ENCODE measurements at regions not wholly inside any gene's neighbourhood (a gene's known extent, or its start where the extent isn't known, plus 50 kb on each side); places are given as distances from the start of the nearest gene placed in this dataset.

DNA sequence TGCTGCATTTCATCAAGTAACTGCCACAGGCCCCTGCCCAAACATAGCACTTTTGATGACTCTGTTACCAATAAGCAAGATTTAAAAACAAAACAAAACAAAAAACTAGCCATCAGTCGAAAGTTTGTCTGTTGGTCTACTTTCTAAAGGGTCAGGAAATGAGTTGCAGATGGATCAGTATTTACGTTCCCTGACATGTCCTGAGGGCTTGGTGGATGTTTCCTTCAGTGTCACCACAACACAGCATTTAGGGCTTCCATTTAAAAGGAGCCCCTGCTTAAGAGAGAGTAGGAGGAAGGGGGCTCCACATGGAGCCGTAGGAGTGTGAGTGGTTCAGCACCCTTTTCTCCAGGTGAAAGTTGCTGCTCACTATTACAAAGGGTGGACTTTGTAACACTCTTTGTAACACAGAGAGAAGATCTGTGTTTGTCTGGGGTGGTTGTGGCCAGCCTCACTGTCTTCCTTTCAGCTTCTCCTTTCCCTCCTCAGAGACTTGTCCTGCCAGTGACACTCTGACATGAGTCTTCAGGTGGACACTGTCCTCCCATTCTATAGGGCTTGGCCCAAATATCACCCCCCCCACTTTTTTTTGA is 167.5 kb upstream of the PDE5A start:
- Histone ChIP-seq H3K4me3 (replicated peaks in 1 of 3; ENCODE audit: insufficient read depth in 1 of 3, low read depth in 2 of 3, low read length in 3 of 3) (no peak overlapping the region), H3K9me3 (ENCODE audit: low read length) (no peaks in the 10 kb centered on the region), H3K27me3 (ENCODE audit: control insufficient read depth in 1 of 2, insufficient read depth in 2 of 2, low read length in 2 of 2) (no peaks in the 10 kb centered on the region), H3K9ac (ENCODE audit: insufficient read depth, low read depth, low read length) (no peak overlapping the region), H2AFZ (ENCODE audit: low read length) (no peak overlapping the region), H3K27ac (ENCODE audit: extremely low read length, insufficient read depth, low read length) (no peak overlapping the region), H3K4me1 (ENCODE audit: insufficient read depth, low read length) (no peaks in the 10 kb centered on the region), H3K4me2 (ENCODE audit: low read depth, low read length) (no peak overlapping the region), H3K36me3 (replicated peaks in 1 of 2; ENCODE audit: control insufficient read depth in 1 of 2, insufficient read depth in 2 of 2, low read length in 2 of 2) (no peaks in the 10 kb centered on the region), H3K79me2 (ENCODE audit: insufficient read depth, low read length) (no peaks in the 10 kb centered on the region), H4K20me1 (ENCODE audit: insufficient read depth, low read length) (no peaks in the 10 kb centered on the region)
- no peak for DNase-seq (ENCODE audit: low spot score)
- no peak for FAIRE-seq
- in situ Hi-C loops (cut with HindIII; ENCODE audit: extremely low pct_ligation_motif_present, low pct_unique_long_range_greater_than_20kb), result no loop called here
- ChIA-PET POLR2A (no interaction called here), CTCF (ENCODE audit: low intra/inter-chr PET ratio, low total read pairs) (no interaction called here)
- ATAC-seq, result peak; percentile 65
- TF ChIP-seq ZFX (CRISPR knock-in tag; IDR thresholded peaks at IDR 0.05; ENCODE audit: low read depth) (no peak), ZNF616 (CRISPR knock-in tag; IDR thresholded peaks at IDR 0.05; ENCODE audit: low read depth) (no peak), LCORL (IDR thresholded peaks at IDR 0.05) (no peak), LCORL (CRISPR knock-in tag; IDR thresholded peaks at IDR 0.05) (no peak), ZNF660 (CRISPR knock-in tag; IDR thresholded peaks at IDR 0.05; ENCODE audit: borderline replicate concordance, low read depth) (no peak), MED8 (CRISPR knock-in tag; IDR thresholded peaks at IDR 0.05; ENCODE audit: insufficient replicate concordance) (no peak), RXRB (CRISPR knock-in tag; IDR thresholded peaks at IDR 0.05; ENCODE audit: borderline replicate concordance) (no peak), ZNF674 (CRISPR knock-in tag; IDR thresholded peaks at IDR 0.05; ENCODE audit: low read depth) (no peak), HNF4G (IDR thresholded peaks at IDR 0.05; ENCODE audit: borderline replicate concordance, low read depth, low read length) (no peak), HNF4G (CRISPR knock-in tag; IDR thresholded peaks at IDR 0.05; ENCODE audit: borderline replicate concordance, low read depth) (no peak), NR2F1 (CRISPR knock-in tag; IDR thresholded peaks at IDR 0.05) (no peak), ZNF761 (CRISPR knock-in tag; conservative IDR thresholded peaks at IDR 0.05) (no peak), KDM6A (CRISPR knock-in tag; IDR thresholded peaks at IDR 0.05; ENCODE audit: low read depth) (no peak), NFE2L1 (CRISPR knock-in tag; IDR thresholded peaks at IDR 0.05; ENCODE audit: borderline replicate concordance) (no peak), RBM22 (optimal IDR thresholded peaks at IDR 0.05; ENCODE audit: low read length) (no peak)
- TF ChIP-seq, protein P1, sequence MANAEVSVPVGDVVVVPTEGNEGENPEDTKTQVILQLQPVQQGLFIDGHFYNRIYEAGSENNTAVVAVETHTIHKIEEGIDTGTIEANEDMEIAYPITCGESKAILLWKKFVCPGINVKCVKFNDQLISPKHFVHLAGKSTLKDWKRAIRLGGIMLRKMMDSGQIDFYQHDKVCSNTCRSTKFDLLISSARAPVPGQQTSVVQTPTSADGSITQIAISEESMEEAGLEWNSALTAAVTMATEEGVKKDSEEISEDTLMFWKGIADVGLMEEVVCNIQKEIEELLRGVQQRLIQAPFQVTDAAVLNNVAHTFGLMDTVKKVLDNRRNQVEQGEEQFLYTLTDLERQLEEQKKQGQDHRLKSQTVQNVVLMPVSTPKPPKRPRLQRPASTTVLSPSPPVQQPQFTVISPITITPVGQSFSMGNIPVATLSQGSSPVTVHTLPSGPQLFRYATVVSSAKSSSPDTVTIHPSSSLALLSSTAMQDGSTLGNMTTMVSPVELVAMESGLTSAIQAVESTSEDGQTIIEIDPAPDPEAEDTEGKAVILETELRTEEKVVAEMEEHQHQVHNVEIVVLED (CRISPR knock-in tag; IDR thresholded peaks at IDR 0.05; ENCODE audit: borderline replicate concordance), result no peak
- TF ChIP-seq, protein P2, sequence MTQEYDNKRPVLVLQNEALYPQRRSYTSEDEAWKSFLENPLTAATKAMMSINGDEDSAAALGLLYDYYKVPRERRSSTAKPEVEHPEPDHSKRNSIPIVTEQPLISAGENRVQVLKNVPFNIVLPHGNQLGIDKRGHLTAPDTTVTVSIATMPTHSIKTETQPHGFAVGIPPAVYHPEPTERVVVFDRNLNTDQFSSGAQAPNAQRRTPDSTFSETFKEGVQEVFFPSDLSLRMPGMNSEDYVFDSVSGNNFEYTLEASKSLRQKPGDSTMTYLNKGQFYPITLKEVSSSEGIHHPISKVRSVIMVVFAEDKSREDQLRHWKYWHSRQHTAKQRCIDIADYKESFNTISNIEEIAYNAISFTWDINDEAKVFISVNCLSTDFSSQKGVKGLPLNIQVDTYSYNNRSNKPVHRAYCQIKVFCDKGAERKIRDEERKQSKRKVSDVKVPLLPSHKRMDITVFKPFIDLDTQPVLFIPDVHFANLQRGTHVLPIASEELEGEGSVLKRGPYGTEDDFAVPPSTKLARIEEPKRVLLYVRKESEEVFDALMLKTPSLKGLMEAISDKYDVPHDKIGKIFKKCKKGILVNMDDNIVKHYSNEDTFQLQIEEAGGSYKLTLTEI (CRISPR knock-in tag; conservative IDR thresholded peaks at IDR 0.05), result no peak
- intact Hi-C loops (cut with micrococcal nuclease; ENCODE audit: unreplicated experiment), result no loop called here
- 14% methylated on average over 3 of the region's 3 CpGs for WGBS (ENCODE audit: low lambda C conversion rate)
- no TSS peak for BruUV-seq (replicated peaks)
